ENCODE measurements at regions not wholly inside any gene's neighbourhood (a gene's known extent, or its start where the extent isn't known, plus 50 kb on each side); places are given as distances from the start of the nearest gene placed in this dataset.
"Not testable (repeated sequence)": the region's sequence is repeated elsewhere in the genome, so short reads cannot be mapped to it uniquely, and the experiment has no call there.

- DNase-seq (ENCODE audit: low spot score), result no peak
- POLR2A ChIA-PET (ENCODE audit: low non-redundant PET), result no interaction called here
- H3K27me3 ChIP-seq (replicated peaks; ENCODE audit: insufficient read depth, low read depth, low read length, poor library complexity), result no peaks in the 10 kb centered on the region
- no peak overlapping the region for H3K4me3 ChIP-seq (ENCODE audit: low read depth, low read length, poor library complexity, severe bottlenecking)
- no peaks in the 10 kb centered on the region for H3K36me3 ChIP-seq (ENCODE audit: insufficient read depth, low read length, poor library complexity, severe bottlenecking)
- no peaks in the 10 kb centered on the region for H3K9me3 ChIP-seq (ENCODE audit: low read depth, low read length, poor library complexity, severe bottlenecking)
- CTCF ChIA-PET, result no interaction called here
- intact Hi-C loops (cut with micrococcal nuclease; ENCODE audit: unreplicated experiment), result no loop called here
- BruUV-seq (replicated peaks), result no TSS peak
- H3K27ac ChIP-seq (ENCODE audit: low read depth, low read length, poor library complexity, severe bottlenecking), result no peak overlapping the region
- no peaks in the 10 kb centered on the region for H3K4me1 ChIP-seq (ENCODE audit: insufficient read depth, low read length, poor library complexity, severe bottlenecking)
- TF ChIP-seq CTCF (conservative IDR thresholded peaks at IDR 0.05; ENCODE audit: low read depth, low read length) (no peak), EZH2 (IDR thresholded peaks at IDR 0.05; ENCODE audit: borderline replicate concordance, low read depth, low read length, poor library complexity, severe bottlenecking) (no peak)
Measured at GRCh38 chr18:33826151-33826550, 248.1 kb downstream of the ASXL3 start.

GRCh38 chr18:33821503-33821902 lies 243.5 kb downstream of the ASXL3 start:
- Histone ChIP-seq H3K9me3 (ENCODE audit: low read depth, low read length, poor library complexity, severe bottlenecking) (no peaks in the 10 kb centered on the region), H3K27me3 (replicated peaks; ENCODE audit: insufficient read depth, low read depth, low read length, poor library complexity) (no peaks in the 10 kb centered on the region), H3K36me3 (ENCODE audit: insufficient read depth, low read length, poor library complexity, severe bottlenecking) (no peaks in the 10 kb centered on the region), H3K4me1 (ENCODE audit: insufficient read depth, low read length, poor library complexity, severe bottlenecking) (no peaks in the 10 kb centered on the region), H3K4me3 (ENCODE audit: low read depth, low read length, poor library complexity, severe bottlenecking) (no peak overlapping the region), H3K27ac (ENCODE audit: low read depth, low read length, poor library complexity, severe bottlenecking) (no peak overlapping the region)
- ChIA-PET CTCF (no interaction called here), POLR2A (ENCODE audit: low non-redundant PET) (no interaction called here)
- intact Hi-C loops (cut with micrococcal nuclease; ENCODE audit: unreplicated experiment), result no loop called here
- no TSS peak for BruUV-seq (replicated peaks)
- no peak for TF ChIP-seq CTCF (conservative IDR thresholded peaks at IDR 0.05; ENCODE audit: low read depth, low read length)
- TF ChIP-seq EZH2 (IDR thresholded peaks at IDR 0.05; ENCODE audit: borderline replicate concordance, low read depth, low read length, poor library complexity, severe bottlenecking), result no peak
- no peak for DNase-seq (ENCODE audit: low spot score)

GRCh38 chr18:33820517-33821371 lies 242.7 kb downstream of the ASXL3 start:
- no peaks in the 10 kb centered on the region for H3K9me3 ChIP-seq (ENCODE audit: low read depth, low read length, poor library complexity, severe bottlenecking)
- no peak overlapping the region for H3K4me3 ChIP-seq (ENCODE audit: low read depth, low read length, poor library complexity, severe bottlenecking)
- BruUV-seq (replicated peaks), result no TSS peak

GRCh38 chr18:33819692-33820343 lies 241.8 kb downstream of the ASXL3 start:
- H3K4me3 ChIP-seq (ENCODE audit: low read depth, low read length, poor library complexity, severe bottlenecking); H3K27me3 ChIP-seq (replicated peaks; ENCODE audit: insufficient read depth, low read depth, low read length, poor library complexity); H3K4me1 ChIP-seq (ENCODE audit: insufficient read depth, low read length, poor library complexity, severe bottlenecking); CTCF ChIA-PET; H3K9me3 ChIP-seq (ENCODE audit: low read depth, low read length, poor library complexity, severe bottlenecking); H3K36me3 ChIP-seq (ENCODE audit: insufficient read depth, low read length, poor library complexity, severe bottlenecking); H3K27ac ChIP-seq (ENCODE audit: low read depth, low read length, poor library complexity, severe bottlenecking); DNase-seq (ENCODE audit: low spot score); BruUV-seq (replicated peaks); intact Hi-C loops (cut with micrococcal nuclease; ENCODE audit: unreplicated experiment): not testable (repeated sequence)
- POLR2A ChIA-PET (ENCODE audit: low non-redundant PET), result interaction anchor here (0.6 kb wide), 1 partner anchor 678 kb away, joined by 3 read pairs; no protein-coding TSS in a partner anchor

More at GRCh38 chr18:33820517-33821371, 242.7 kb downstream of the ASXL3 start:
- no peak for DNase-seq (ENCODE audit: low spot score)
- Histone ChIP-seq H3K27me3 (replicated peaks; ENCODE audit: insufficient read depth, low read depth, low read length, poor library complexity) (no peaks in the 10 kb centered on the region), H3K4me1 (ENCODE audit: insufficient read depth, low read length, poor library complexity, severe bottlenecking) (no peaks in the 10 kb centered on the region), H3K27ac (ENCODE audit: low read depth, low read length, poor library complexity, severe bottlenecking) (no peak overlapping the region), H3K36me3 (ENCODE audit: insufficient read depth, low read length, poor library complexity, severe bottlenecking) (no peaks in the 10 kb centered on the region)
- intact Hi-C loops (cut with micrococcal nuclease; ENCODE audit: unreplicated experiment), result no loop called here
- TF ChIP-seq CTCF (conservative IDR thresholded peaks at IDR 0.05; ENCODE audit: low read depth, low read length), result no peak
- TF ChIP-seq EZH2 (IDR thresholded peaks at IDR 0.05; ENCODE audit: borderline replicate concordance, low read depth, low read length, poor library complexity, severe bottlenecking), result no peak
- ChIA-PET POLR2A (ENCODE audit: low non-redundant PET) (no interaction called here), CTCF (no interaction called here)

Measured in A673 (cell line).